K562 (cell line): ENCODE measurements at regions not wholly inside any gene's neighbourhood (a gene's known extent, or its start where the extent isn't known, plus 50 kb on each side); places are given as distances from the start of the nearest gene placed in this dataset.
"Not testable (repeated sequence)": the region's sequence is repeated elsewhere in the genome, so short reads cannot be mapped to it uniquely, and the experiment has no call there.

Experiments used
- EP300 ChIP-seq: IDR thresholded peaks from 2 replicates; pipeline ENCODE4 v1.6.1; 2012; ENCODE audit warnings: low read length, improper control_type of control experiment
- ZNF253 ChIP-seq: fragments of 250-450 bp; sonication (Bioruptor Pico); conservative IDR thresholded peaks from 2 replicates; pipeline ENCODE4 v1.6.1; 2021; ENCODE audit warnings: mild to moderate bottlenecking

- TF ChIP-seq EP300; ZNF253 (CRISPR knock-in tag): not testable (repeated sequence)
These were observed 862.7 kb downstream of the ZPLD1 start for GRCh38 chr3:103297502-103297901.
